Glomerular endothelial cell (primary cell): ENCODE measurements at regions not wholly inside any gene's neighbourhood (a gene's known extent, or its start where the extent isn't known, plus 50 kb on each side); places are given as distances from the start of the nearest gene placed in this dataset.
A peak's percentile ranks its signal among the peaks of the same experiment; 100 is the strongest.
"Not testable (repeated sequence)": the region's sequence is repeated elsewhere in the genome, so short reads cannot be mapped to it uniquely, and the experiment has no call there.

ENCODE experiments used
- DNase-seq: peaks from one replicate; pipeline ENCODE4 v3.0.0-alpha.2; 2011; ENCODE audit warnings: low read depth, low spot score; ENCODE audit errors: extremely low read depth

GRCh38 chr6:141521440-141521839 is 611.3 kb upstream of the GJE1 start:
- no peak for DNase-seq

- peak; percentile 18 for DNase-seq
These were observed 618.9 kb upstream of the GJE1 start for GRCh38 chr6:141513830-141514229.

- no peak for DNase-seq
These were observed 621.9 kb upstream of the GJE1 start for GRCh38 chr6:141510803-141511202.

- DNase-seq, result not testable (repeated sequence)
These were observed 626.7 kb upstream of the GJE1 start for GRCh38 chr6:141506062-141506461.

- not testable (repeated sequence) for DNase-seq
These were observed 628.4 kb upstream of the GJE1 start for GRCh38 chr6:141504318-141504717.

- no peak for DNase-seq
These were observed 631.1 kb upstream of the GJE1 start for GRCh38 chr6:141501616-141502015.

GRCh38 chr6:141498977-141499376 is 633.7 kb upstream of the GJE1 start:
- DNase-seq, result no peak

- no peak for DNase-seq
These were observed 640.0 kb upstream of the GJE1 start for GRCh38 chr6:141492521-141493284.

- DNase-seq, result no peak
These were observed 641.0 kb upstream of the GJE1 start for GRCh38 chr6:141491684-141492083.

GRCh38 chr6:141490982-141491381 is 641.7 kb upstream of the GJE1 start:
- DNase-seq, result no peak

- DNase-seq, result no peak
These were observed 644.2 kb upstream of the GJE1 start for GRCh38 chr6:141488488-141488887.

- DNase-seq, result no peak
These were observed 645.8 kb upstream of the GJE1 start for GRCh38 chr6:141486942-141487341.

GRCh38 chr6:141484711-141485110 is 648.0 kb upstream of the GJE1 start:
- DNase-seq, result no peak

GRCh38 chr6:141483598-141484061 is 649.1 kb upstream of the GJE1 start:
- peak; percentile 42 for DNase-seq

- no peak for DNase-seq
These were observed 649.7 kb upstream of the GJE1 start for GRCh38 chr6:141482796-141483597.

GRCh38 chr6:141475259-141475658 is 657.5 kb upstream of the GJE1 start:
- no peak for DNase-seq

GRCh38 chr6:141472162-141472928 is 660.4 kb upstream of the GJE1 start:
- DNase-seq, result no peak

GRCh38 chr6:141470810-141471209 is 661.9 kb upstream of the GJE1 start:
- DNase-seq, result no peak

GRCh38 chr6:141467881-141468280 is 664.8 kb upstream of the GJE1 start:
- no peak for DNase-seq

- no peak for DNase-seq
These were observed 665.7 kb upstream of the GJE1 start for GRCh38 chr6:141467041-141467440.

- DNase-seq, result no peak
These were observed 667.8 kb upstream of the GJE1 start for GRCh38 chr6:141464896-141465295.
